ENCODE measurements at regions not wholly inside any gene's neighbourhood (a gene's known extent, or its start where the extent isn't known, plus 50 kb on each side); places are given as distances from the start of the nearest gene placed in this dataset.

GRCh38 chr6:21998582-21998981, 298.3 kb downstream of the PRL start (continued):
- no peak for TF ChIP-seq HMGXB4 (CRISPR knock-in tag; IDR thresholded peaks at IDR 0.05; ENCODE audit: borderline replicate concordance)
- no peak for TF ChIP-seq CHD2 (IDR thresholded peaks at IDR 0.05; ENCODE audit: low read length, partially characterized antibody)
- TF ChIP-seq ATOH8 (CRISPR knock-in tag; IDR thresholded peaks at IDR 0.05; ENCODE audit: low read depth): no peak
- no peak for TF ChIP-seq MYC (IDR thresholded peaks at IDR 0.05; ENCODE audit: borderline replicate concordance, low read length)
- no peak for TF ChIP-seq NR3C1 (IDR thresholded peaks at IDR 0.05)
- TF ChIP-seq USF2 (IDR thresholded peaks at IDR 0.05): no peak
- no peak for TF ChIP-seq KDM1A (IDR thresholded peaks at IDR 0.05; ENCODE audit: low read depth)

GRCh38 chr6:21999012-21999528, 297.8 kb downstream of the PRL start:
- TF ChIP-seq MAX (IDR thresholded peaks at IDR 0.05) (no peak), CEBPB (IDR thresholded peaks at IDR 0.05) (no peak), CTCF (IDR thresholded peaks at IDR 0.05) (no peak), ESRRA (IDR thresholded peaks at IDR 0.05; ENCODE audit: borderline replicate concordance, low read length) (no peak), HEYL (CRISPR knock-in tag; IDR thresholded peaks at IDR 0.05) (no peak), CBX2 (IDR thresholded peaks at IDR 0.05; ENCODE audit: borderline replicate concordance, low read depth) (no peak), RNF2 (IDR thresholded peaks at IDR 0.05; ENCODE audit: borderline replicate concordance, low read depth) (no peak), HES2 (IDR thresholded peaks at IDR 0.05) (no peak), HMGXB4 (CRISPR knock-in tag; IDR thresholded peaks at IDR 0.05; ENCODE audit: borderline replicate concordance) (no peak), E2F6 (IDR thresholded peaks at IDR 0.05; ENCODE audit: borderline replicate concordance, low read depth) (no peak), BCL3 (IDR thresholded peaks at IDR 0.05) (no peak), NFE2L2 (conservative IDR thresholded peaks at IDR 0.05; ENCODE audit: low read length) (no peak), BHLHE40 (IDR thresholded peaks at IDR 0.05; ENCODE audit: low read depth, low read length) (no peak)
- Histone ChIP-seq H3K27ac (0 out of 6 replicates have a peak overlapping the region, but pooled peaks of 1 of the 2 experiments have one; percentile 26), H3K4me2 (no peak overlapping the region), H3K4me3 (no peak overlapping the region), H3K4me1 (peaks cover 6% of the 10 kb centered on the region; the same call in 2 of the 3 replicates), H3K9me3 (no peaks in the 10 kb centered on the region)
- 53% methylated on average over 6 of the region's 6 CpGs for WGBS (ENCODE audit: missing lambda C conversion rate)
- POLR2A ChIA-PET: no interaction called here
- DNase-seq (ENCODE audit: low read depth in 1 of 2, low spot score in 1 of 2): no peak
- FAIRE-seq: no peak
- CTCF ChIA-PET: no interaction called here
- ATAC-seq: no peak

Data from A549 (cell line).